ENCODE measurements at regions not wholly inside any gene's neighbourhood (a gene's known extent, or its start where the extent isn't known, plus 50 kb on each side); places are given as distances from the start of the nearest gene placed in this dataset.

- no peak for TF ChIP-seq ZBTB21 (CRISPR knock-in tag; IDR thresholded peaks at IDR 0.05; ENCODE audit: borderline replicate concordance)
- no peak for TF ChIP-seq ZNF219 (CRISPR knock-in tag; IDR thresholded peaks at IDR 0.05; ENCODE audit: borderline replicate concordance)
- no peak for TF ChIP-seq PREB (CRISPR knock-in tag; IDR thresholded peaks at IDR 0.05; ENCODE audit: borderline replicate concordance)
- TF ChIP-seq, protein P1, sequence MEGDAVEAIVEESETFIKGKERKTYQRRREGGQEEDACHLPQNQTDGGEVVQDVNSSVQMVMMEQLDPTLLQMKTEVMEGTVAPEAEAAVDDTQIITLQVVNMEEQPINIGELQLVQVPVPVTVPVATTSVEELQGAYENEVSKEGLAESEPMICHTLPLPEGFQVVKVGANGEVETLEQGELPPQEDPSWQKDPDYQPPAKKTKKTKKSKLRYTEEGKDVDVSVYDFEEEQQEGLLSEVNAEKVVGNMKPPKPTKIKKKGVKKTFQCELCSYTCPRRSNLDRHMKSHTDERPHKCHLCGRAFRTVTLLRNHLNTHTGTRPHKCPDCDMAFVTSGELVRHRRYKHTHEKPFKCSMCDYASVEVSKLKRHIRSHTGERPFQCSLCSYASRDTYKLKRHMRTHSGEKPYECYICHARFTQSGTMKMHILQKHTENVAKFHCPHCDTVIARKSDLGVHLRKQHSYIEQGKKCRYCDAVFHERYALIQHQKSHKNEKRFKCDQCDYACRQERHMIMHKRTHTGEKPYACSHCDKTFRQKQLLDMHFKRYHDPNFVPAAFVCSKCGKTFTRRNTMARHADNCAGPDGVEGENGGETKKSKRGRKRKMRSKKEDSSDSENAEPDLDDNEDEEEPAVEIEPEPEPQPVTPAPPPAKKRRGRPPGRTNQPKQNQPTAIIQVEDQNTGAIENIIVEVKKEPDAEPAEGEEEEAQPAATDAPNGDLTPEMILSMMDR (IDR thresholded peaks at IDR 0.05), result no peak
- no peak for TF ChIP-seq GTF2I (CRISPR knock-in tag; conservative IDR thresholded peaks at IDR 0.05)
- no peak for TF ChIP-seq ESRRA (CRISPR knock-in tag; IDR thresholded peaks at IDR 0.05; ENCODE audit: borderline replicate concordance)
- DNase-seq (ENCODE audit: low spot score) (no peak), ATAC-seq (no peak)
- CTCF ChIA-PET, result no interaction called here
- Mint-ChIP-seq H3K9me3 (no peaks in the 10 kb centered on the region), H3K27me3 (ENCODE audit: low read depth) (no peaks in the 10 kb centered on the region; the same call in 1 of the 2 replicates), H3K4me1 (no peaks in the 10 kb centered on the region), H3K4me3 (no peak overlapping the region), H3K27ac (no peak overlapping the region), H3K36me3 (no peaks in the 10 kb centered on the region)
- POLR2A ChIA-PET, result no interaction called here
Measured at GRCh38 chr12:47370421-47370820, 290.7 kb upstream of the AMIGO2 start.

DNA sequence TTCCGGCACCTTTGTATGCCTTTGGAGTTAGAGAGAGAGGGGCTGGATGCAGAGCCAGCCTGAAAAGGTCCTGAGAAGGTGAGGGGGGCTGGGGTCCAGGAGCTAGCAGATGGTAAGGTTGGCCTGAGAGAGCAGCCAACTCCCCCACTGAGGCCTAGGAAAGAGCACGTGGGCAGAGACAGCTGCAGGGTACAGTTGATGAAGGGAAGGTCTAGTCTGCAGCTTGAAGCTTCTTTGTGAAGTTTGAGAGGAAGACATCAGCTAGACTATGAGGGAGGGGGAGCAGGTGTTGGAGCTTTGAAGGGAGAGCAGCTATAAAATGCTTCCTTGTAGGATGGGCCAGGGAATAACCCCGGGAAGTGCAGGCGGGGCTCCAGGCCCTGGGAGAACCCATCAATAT lies 289.3 kb upstream of the AMIGO2 start:
- CTCF ChIA-PET, result no interaction called here
- no peaks in the 10 kb centered on the region for H3K9me3 Mint-ChIP-seq

GRCh38 chr12:47367912-47368537 lies 288.3 kb upstream of the AMIGO2 start:
- H3K27ac Mint-ChIP-seq, result no peak overlapping the region
- no peaks in the 10 kb centered on the region for H3K36me3 Mint-ChIP-seq
- no peak for TF ChIP-seq ETV6 (CRISPR knock-in tag; IDR thresholded peaks at IDR 0.05)
- TF ChIP-seq, protein P2, sequence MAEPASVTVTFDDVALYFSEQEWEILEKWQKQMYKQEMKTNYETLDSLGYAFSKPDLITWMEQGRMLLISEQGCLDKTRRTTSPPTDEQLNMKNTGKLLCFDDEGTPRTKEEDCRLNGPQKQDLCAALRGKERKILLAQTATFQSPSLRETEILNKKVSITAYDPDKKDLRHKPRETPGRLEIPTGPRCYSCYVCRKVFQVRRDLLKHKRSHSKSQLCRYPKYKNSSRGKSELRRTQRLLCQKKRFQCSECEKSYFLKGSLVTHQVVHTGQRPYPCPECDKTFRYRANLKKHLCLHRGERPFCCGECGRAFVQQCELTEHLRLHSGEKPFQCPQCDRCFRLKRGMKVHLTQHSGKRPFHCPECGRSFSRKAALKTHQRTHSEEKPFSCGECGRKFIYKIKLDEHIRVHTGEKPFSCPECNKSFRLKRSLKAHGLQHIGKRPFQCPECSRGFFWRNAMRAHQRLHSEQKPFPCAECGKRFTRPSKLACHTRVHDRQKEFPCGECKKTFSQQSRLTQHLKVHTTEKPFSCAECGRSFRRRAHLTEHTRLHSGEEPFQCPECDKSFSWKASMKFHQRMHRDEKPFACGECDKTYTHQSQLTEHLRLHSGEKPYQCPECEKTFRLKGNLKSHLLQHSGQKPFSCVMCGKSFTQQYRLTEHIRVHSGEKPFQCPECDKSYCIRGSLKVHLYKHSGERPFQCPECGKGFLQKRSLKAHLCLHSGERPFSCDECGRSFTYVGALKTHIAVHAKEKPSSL (CRISPR knock-in tag; conservative IDR thresholded peaks at IDR 0.05), result no peak
- TF ChIP-seq E2F5 (CRISPR knock-in tag; IDR thresholded peaks at IDR 0.05), result no peak
- no peak for TF ChIP-seq ZNF317 (CRISPR knock-in tag; IDR thresholded peaks at IDR 0.05; ENCODE audit: borderline replicate concordance, low read depth)
- no peak for TF ChIP-seq TCF7 (CRISPR knock-in tag; IDR thresholded peaks at IDR 0.05; ENCODE audit: low read depth)
- TF ChIP-seq, protein P3, sequence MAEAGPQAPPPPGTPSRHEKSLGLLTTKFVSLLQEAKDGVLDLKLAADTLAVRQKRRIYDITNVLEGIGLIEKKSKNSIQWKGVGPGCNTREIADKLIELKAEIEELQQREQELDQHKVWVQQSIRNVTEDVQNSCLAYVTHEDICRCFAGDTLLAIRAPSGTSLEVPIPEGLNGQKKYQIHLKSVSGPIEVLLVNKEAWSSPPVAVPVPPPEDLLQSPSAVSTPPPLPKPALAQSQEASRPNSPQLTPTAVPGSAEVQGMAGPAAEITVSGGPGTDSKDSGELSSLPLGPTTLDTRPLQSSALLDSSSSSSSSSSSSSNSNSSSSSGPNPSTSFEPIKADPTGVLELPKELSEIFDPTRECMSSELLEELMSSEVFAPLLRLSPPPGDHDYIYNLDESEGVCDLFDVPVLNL (CRISPR knock-in tag; IDR thresholded peaks at IDR 0.05; ENCODE audit: borderline replicate concordance, low read depth), result no peak
- TF ChIP-seq JUN (CRISPR knock-in tag; IDR thresholded peaks at IDR 0.05), result no peak
- no peak for TF ChIP-seq ATF1 (CRISPR knock-in tag; IDR thresholded peaks at IDR 0.05)
- TF ChIP-seq FOXJ3 (CRISPR knock-in tag; IDR thresholded peaks at IDR 0.05; ENCODE audit: borderline replicate concordance), result no peak
- ChIA-PET POLR2A (no interaction called here), CTCF (no interaction called here)
- no peak overlapping the region for H3K4me3 Mint-ChIP-seq
- H3K4me1 Mint-ChIP-seq, result no peaks in the 10 kb centered on the region
- H3K9me3 Mint-ChIP-seq, result no peaks in the 10 kb centered on the region
- DNase-seq (ENCODE audit: low spot score), result no peak
- no peaks in the 10 kb centered on the region; the same call in 1 of the 2 replicates for H3K27me3 Mint-ChIP-seq (ENCODE audit: low read depth)
- no peak for ATAC-seq

More for the DNA sequence above, 289.3 kb upstream of the AMIGO2 start:
- DNase-seq (ENCODE audit: low spot score) (no peak), ATAC-seq (no peak)
- H3K4me3 Mint-ChIP-seq, result no peak overlapping the region
- H3K27ac Mint-ChIP-seq, result no peak overlapping the region
- no peaks in the 10 kb centered on the region; the same call in 1 of the 2 replicates for H3K27me3 Mint-ChIP-seq (ENCODE audit: low read depth)
- POLR2A ChIA-PET, result no interaction called here
- no peaks in the 10 kb centered on the region for H3K36me3 Mint-ChIP-seq
- H3K4me1 Mint-ChIP-seq, result no peaks in the 10 kb centered on the region
- TF ChIP-seq FOXJ3 (CRISPR knock-in tag; IDR thresholded peaks at IDR 0.05; ENCODE audit: borderline replicate concordance) (no peak), GABPB1 (CRISPR knock-in tag; IDR thresholded peaks at IDR 0.05) (no peak), NR3C1 (CRISPR knock-in tag; conservative IDR thresholded peaks at IDR 0.05; ENCODE audit: low read depth) (no peak), GRHL2 (CRISPR knock-in tag; IDR thresholded peaks at IDR 0.05; ENCODE audit: insufficient replicate concordance, severe bottlenecking) (no peak), FOXP4 (CRISPR knock-in tag; IDR thresholded peaks at IDR 0.05) (no peak), ZNF396 (CRISPR knock-in tag; IDR thresholded peaks at IDR 0.05; ENCODE audit: borderline replicate concordance) (no peak)

All from WTC11 (cell line).